Loucy (cell line): ENCODE measurements at regions not wholly inside any gene's neighbourhood (a gene's known extent, or its start where the extent isn't known, plus 50 kb on each side); places are given as distances from the start of the nearest gene placed in this dataset.

ENCODE experiments used
- CTCF ChIP-seq: fragments of 200-600 bp; sonication (generic); conservative IDR thresholded peaks from 2 replicates; pipeline ENCODE4 v1.5.1; 2014; ENCODE audit warnings: mild to moderate bottlenecking, antibody characterized with exemption, low read length
- EZH2phosphoT487 ChIP-seq: fragments of 200-600 bp; IDR thresholded peaks from 2 replicates; pipeline ENCODE4 v1.6.1; 2018; ENCODE audit warnings: antibody characterized with exemption, mild to moderate bottlenecking, moderate library complexity, borderline replicate concordance

- TF ChIP-seq CTCF (no peak), EZH2phosphoT487 (no peak)
Measured at GRCh38 chr5:4857761-4858160, 282.4 kb upstream of the ADAMTS16 start.
